HG03097 (cell line): ENCODE measurements at regions not wholly inside any gene's neighbourhood (a gene's known extent, or its start where the extent isn't known, plus 50 kb on each side); places are given as distances from the start of the nearest gene placed in this dataset.

ENCODE experiments used
- ATAC-seq: cut with Tn5 transposase; IDR thresholded peaks from one replicate; pipeline ENCODE4 v1.9.1; 2021; ENCODE audit not compliant: unreplicated experiment, low FRiP score

GRCh38 chr5:74332006-74332405 is 308.5 kb downstream of the ENC1 start:
- no peak for ATAC-seq

DNA sequence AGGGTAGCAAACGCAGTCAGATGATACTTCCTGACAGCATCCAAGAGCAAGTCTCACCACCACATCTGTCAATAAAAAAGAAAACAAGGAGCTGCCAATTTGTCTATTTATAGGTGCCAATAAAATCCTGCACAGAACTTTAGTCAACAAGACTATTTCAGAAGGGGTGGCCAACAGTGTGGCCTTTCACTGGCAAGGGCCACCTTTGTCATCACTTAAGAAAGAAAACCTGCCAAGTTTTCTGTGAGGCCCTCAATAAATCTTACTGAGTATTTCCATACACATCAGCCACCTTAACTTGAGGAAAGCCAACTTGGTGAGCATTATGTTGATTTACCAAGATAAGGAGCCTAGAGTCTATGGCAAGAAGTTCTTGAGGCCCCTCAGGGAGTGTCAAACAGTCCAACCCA is 312.3 kb downstream of the ENC1 start:
- ATAC-seq = no peak

GRCh38 chr5:74327339-74327685 is 313.2 kb downstream of the ENC1 start:
- no peak for ATAC-seq

DNA sequence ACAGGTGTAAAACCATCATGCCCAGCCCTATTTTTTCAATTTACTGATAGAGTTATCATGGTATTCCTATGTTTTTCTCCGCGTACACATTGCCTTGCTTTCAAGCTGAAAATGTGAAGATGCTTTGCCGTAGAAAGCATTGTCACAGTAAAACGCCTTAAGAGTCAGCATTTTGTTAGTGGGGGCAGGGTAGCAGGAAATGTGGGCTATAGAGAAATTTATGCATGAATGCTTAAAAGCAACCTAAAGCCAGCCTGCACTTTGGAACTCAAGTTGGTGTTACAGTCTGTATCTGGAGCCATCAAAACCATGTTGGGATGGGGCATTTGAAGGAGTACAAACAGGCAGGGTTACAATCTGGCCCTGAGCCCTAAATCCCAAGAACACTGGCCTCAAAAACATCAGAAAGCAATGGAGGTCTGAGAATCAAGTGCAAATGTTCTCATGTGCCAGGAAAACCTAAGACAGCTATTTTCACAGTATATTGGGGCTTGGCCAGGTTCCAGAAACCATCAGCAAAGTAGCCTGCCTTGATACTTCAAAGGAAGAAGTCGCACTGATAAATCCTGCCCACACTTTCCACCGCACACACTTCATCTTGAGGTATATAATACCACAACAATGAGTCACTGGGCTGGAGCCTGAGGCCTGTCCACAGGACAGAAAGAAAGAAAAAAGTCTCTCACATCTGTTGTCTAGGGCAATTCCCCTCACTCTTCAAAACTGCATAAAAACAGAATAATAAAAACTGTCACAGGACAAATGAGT is 313.8 kb downstream of the ENC1 start:
- ATAC-seq = no peak

GRCh38 chr5:74325866-74326265 is 314.7 kb downstream of the ENC1 start:
- ATAC-seq = no peak

DNA sequence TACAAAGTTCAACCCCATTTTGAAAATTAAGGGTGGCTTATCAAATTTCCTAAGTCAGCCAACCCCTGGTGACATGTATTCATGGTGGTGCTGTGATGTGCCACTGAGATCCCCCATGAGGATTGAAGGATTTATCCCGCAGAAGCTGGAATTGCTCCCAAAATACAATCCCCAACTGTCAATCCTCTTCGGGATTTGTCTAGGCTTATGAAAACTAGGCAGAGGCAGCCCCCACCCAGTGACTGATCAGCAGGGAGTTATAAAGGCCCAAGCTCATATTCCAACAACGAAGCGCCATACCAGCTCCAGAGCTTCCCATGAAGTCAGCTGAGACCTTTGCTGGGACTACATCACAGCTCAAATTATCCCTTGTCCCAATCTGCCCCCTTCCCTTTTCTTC is 316.0 kb downstream of the ENC1 start:
- no peak for ATAC-seq

DNA sequence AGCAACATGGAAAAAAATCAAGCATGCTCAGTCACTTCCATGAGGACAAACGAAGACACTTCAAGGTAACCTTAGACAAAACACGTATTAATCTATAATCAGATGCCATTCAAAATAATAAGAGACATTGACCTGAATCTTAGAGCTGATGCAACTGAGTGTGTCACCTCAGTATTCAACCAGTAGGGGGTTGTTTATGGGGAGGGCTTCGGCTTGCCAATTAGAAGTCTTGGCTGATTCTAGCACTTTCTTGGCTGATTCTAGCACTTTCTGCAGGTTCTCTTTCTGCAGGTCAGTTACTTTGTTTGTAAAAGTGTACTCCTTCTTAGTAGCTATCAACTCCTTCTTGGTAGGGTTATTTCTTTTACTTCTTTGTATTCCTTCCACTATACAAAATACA is 317.6 kb downstream of the ENC1 start:
- no peak for ATAC-seq

DNA sequence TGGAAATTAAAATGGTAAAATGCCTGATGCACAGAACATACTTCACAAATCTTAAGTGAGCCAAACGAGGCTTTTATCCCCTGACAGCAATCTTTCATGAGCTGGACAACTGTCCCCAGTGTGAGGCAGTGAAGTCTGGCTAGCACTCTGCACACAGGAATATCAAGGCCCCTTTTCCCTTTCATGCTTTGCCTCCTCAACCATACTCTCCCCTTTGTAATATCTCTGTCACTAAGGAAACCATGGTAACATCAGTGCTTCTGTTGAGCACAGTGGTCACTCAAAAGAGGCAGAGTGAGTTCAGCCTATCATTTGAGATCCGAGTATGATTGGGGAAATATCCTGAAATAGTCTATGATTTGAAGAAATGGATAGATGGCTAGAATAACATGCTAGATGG is 318.3 kb downstream of the ENC1 start:
- ATAC-seq = no peak

DNA sequence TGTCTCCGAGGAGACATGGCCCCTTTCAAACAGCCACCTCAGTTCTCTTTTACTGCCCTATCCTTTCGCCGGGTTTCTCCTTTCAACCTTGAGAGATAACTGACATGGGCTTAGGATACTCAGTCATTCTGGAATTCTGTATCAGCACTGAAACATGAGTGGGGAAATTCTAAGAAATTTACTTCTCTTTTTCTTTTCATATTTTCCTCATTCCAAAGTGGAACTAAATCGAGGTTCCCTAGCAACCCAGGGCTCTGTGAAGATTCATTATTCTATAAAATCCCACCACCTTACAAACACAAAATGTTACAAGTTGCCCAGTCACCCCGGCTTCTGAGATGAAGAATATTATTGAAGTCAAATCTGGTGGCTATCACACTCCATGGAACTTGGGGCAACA is 319.2 kb downstream of the ENC1 start:
- no peak for ATAC-seq

DNA sequence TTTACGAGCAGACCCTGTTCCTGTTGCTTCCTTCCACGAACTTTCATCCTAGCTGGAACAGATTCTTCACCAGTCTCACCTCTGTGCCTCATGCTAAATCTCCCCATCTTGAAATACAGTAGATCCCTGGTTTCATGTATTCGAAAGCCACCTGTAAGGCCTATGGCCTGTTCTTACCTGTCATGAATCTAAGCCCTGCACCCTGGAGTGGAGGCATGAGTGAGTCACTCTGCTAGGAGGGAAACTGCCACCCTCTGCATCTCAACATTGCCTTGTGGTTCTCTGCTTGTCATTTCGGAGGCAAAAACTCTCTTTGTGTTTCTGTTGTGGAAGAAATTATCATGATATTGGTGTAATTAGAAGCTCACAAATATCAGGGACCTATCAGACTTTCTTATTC is 320.0 kb downstream of the ENC1 start:
- no peak for ATAC-seq

DNA sequence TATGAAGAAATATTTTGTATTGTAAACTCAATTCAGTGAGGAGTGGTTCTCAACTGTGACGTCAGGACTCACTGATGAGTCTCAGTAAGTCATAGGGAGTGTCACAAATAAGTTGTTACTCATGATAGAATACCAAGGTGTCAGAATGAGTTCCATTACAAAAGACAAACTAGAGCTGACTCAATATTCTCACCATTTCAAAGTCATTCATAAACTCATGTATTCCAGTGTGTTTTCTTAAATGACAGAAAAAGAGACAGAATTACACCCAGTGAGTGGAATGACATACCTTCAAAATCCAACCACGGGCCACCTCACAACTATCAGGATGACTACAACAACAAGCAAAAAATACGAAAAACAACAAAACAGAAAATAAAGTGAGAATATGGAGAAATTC is 321.5 kb downstream of the ENC1 start:
- no peak for ATAC-seq

DNA sequence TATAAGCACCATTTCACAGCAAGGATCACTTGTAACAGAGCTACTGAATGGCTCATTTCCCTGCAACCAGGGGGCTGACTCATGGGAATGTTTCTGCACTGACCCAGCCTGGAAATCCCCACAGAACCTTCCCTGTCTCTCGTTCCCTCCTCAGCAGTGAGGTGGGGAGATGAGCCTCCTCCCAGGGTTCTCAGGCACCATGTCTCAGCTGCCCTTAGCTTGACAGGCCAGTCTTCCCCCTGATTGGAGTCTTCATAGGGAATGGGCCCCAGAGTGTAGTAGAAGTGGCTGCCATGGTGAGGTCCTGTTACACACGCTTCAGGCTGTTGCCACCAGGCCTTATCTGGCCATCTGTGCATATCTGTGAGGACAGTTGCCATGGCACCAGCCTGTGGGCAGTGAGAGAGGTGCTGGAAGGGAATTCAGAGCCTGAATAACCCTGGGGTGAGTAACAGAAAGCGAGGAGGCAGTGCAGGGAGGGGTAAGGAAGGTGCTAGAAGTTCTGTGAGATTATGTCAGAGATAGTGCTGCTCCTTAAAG is 324.4 kb downstream of the ENC1 start:
- no peak for ATAC-seq

DNA sequence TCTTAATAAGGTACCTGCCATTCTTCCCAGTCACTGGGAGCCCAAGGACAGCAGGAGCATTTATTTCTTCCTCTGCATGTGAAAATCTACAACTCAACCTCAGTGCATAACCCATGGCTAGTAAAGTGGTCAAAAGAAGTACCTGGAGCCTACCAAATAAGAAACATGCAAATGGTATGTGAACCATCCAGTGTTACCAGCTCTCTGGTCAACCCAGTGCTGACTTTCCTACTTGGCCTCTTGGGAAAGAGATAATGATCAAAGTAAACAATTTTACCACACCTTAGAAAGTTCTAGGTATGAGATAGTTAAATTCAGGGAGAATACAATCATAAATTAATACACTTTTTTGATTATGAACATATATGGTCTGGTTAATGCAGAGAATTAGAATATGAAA is 325.6 kb downstream of the ENC1 start:
- ATAC-seq = no peak

GRCh38 chr5:74313896-74314295 is 326.6 kb downstream of the ENC1 start:
- ATAC-seq = no peak

GRCh38 chr5:74312746-74313145 is 327.8 kb downstream of the ENC1 start:
- ATAC-seq = no peak

GRCh38 chr5:74311961-74312360 is 328.6 kb downstream of the ENC1 start:
- no peak for ATAC-seq

DNA sequence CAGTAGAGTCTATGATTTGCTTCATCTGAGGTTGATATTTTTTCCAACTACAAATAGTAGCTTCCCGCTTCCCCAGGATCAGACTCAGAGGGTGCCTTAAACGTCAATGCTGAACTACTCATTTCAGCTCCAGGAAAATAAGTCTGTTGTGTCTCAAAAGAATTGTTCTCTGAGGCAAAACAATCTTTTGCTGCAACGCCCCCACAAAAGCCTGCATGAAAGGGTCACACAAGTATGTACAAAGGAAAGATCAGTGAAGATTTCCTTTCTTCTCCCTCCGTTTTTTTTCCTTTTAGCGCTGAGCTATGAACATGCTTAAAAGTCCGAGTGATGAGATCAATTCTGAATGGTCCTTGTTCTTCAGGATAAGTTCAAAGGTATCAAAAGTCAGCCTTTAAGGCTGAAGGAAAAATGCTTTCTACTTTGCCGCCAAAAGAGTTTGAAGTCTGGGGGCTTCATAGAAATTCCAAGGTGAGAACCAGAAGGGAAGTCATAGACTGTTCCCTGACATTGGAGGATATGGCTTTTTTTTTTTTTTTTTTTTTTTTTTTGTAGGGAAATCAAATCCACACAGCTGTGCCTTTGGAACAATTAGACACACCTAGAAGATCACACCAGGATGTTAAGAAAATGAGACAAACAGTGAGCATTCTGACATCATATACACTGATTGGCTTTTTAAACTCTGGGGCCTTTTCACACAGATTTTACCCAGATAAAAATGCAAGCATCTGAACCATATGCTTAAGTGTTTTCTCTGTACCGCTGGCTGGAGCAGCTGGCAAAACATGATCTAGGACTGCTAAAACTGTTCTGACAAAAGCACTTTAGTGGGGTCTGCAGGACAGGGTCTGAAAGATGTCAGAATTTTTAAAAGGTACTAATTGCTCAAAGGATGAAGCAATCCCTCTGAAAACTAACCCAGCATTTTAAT is 329.3 kb downstream of the ENC1 start:
- no peak for ATAC-seq

GRCh38 chr5:74310386-74310785 is 330.1 kb downstream of the ENC1 start:
- ATAC-seq = no peak

- no peak for ATAC-seq
These were observed 331.5 kb downstream of the ENC1 start for GRCh38 chr5:74309050-74309449.

- no peak for ATAC-seq
These were observed 333.7 kb downstream of the ENC1 start for GRCh38 chr5:74306845-74307244.

DNA sequence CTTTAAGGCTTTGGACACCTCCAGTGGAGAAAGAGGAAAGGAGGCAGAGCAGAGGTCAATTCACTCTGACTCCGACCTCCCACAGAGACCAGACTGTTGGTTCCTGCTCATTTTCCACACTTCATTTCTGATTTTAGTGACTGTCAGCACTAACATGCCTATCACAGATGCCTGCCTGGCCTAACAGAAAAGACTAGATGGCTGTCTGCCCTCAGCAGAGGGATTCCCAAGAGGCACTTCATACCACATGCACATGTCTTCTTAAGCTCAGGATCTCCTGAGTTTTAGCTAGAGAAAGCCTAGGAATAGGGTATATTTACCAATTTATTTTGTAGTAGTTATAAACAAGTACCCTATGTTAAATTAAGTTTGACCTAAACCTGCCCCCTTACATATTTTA is 336.0 kb downstream of the ENC1 start:
- ATAC-seq = no peak

- no peak for ATAC-seq
These were observed 336.9 kb downstream of the ENC1 start for GRCh38 chr5:74303578-74303977.
